ENCODE measurements at regions not wholly inside any gene's neighbourhood (a gene's known extent, or its start where the extent isn't known, plus 50 kb on each side); places are given as distances from the start of the nearest gene placed in this dataset.
A peak's percentile ranks its signal among the peaks of the same experiment; 100 is the strongest.

DNA sequence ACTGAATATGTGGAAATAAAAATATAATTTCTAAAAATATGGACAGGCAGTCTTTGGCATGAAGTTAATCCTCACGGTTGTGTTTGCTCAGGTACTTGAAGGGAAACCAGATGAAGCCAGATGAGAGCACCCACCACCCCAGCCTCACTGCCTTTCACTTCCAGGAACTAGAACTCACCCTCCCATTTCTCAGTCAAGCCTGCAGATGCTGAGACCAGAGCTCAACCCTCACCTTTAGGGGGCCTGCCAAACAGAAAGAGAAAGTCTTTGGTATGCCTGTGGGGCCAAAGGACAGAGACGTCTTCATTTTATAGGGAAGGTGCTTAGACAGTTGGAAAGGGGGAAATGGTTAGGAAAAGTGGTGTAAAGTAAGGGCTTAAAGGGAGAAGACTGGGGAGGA lies 252.8 kb upstream of the PLET1 start:
- DNase-seq (ENCODE audit: low read depth in 2 of 2) = no peak

- no peak for DNase-seq (ENCODE audit: low read depth in 2 of 2)
Measured at GRCh38 chr11:112514011-112514740, 253.5 kb upstream of the PLET1 start.

DNA sequence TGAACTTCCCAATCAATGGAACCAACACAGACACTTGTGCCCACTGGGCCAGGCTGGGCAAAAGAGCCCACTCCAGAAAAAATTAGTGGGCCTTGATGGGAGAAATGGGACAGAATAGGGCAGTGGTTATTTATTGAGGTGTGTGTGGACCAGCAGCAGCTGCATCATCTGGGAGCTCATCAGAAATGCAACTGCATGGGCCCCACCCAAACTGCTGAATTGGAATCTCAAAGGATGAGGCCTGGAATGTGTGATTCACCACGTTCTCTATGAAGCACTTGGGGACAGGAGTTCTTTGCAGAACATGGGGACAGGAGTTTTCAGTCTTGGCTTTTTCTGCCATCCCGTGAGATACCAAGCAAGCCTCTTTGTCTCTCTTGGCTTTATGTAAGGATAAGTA lies 255.6 kb upstream of the PLET1 start:
- DNase-seq (ENCODE audit: low read depth in 2 of 2) = no peak

- no peak for DNase-seq (ENCODE audit: low read depth in 2 of 2)
Measured at GRCh38 chr11:112516755-112517154, 256.1 kb upstream of the PLET1 start.

- DNase-seq (ENCODE audit: low read depth in 2 of 2) = no peak
Measured at GRCh38 chr11:112518371-112518770, 257.7 kb upstream of the PLET1 start.

- DNase-seq (ENCODE audit: low read depth in 2 of 2) = no peak
Measured at GRCh38 chr11:112519751-112520150, 259.1 kb upstream of the PLET1 start.

DNA sequence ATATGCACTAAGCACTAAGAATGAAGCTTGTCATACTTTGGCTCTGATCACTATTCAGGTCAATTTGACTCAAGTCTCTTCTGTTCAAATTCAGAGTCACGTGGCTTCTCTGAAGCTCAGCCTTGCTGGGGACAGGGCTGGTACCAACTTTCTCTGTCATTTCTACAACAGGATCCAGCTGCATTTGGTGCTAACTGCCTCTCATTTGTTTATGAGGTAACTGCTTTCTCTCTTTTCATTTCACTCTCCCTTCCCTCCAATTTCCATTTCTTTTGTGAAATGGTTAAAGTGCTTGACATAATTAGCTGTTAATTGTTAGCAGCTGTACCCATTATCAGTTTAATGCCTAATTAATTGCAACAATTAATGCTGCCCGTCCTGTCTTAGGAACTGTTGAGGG lies 259.7 kb upstream of the PLET1 start:
- DNase-seq (ENCODE audit: low read depth in 2 of 2) = no peak

DNA sequence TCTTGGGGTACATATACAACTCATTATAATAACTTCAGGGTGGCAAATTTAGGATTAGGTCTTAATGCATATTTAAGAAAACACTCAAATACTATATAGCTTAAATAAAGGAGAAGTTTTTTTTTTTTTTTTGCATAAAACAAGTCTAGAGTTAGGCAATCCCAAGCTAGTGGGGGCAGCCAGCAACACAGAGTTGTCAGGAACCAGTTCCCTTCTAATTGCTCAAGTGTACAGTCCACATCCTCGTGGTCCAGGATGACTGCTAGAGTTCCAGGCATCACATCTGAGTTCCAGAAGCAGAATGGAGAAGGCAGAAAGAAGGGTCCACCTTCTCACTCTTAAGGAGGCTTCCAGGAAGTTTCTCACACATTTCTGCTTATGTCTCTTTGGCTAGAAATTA lies 261.9 kb upstream of the PLET1 start:
- DNase-seq (ENCODE audit: low read depth in 2 of 2) = no peak

GRCh38 chr11:112523031-112523430 lies 262.4 kb upstream of the PLET1 start:
- no peak for DNase-seq (ENCODE audit: low read depth in 2 of 2)

DNA sequence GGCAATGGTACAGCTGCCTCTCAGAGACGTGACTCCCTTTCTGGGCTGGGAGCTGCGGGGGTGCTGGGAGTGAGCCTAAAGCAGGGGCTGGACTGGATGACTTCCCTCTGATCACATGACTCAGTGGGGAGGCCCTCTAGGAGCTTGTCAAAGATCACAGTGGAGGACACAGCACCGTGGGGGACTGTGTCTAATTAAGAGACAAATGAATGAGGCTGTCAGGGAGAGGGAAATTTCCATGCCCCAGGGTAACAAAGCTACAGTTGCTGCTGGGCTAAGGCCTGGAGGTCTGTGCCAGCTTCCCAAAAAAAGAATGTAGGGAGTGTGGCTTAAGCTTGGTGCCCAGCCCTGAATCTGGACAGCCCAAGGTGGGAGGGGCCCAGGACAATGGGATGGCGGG lies 262.8 kb upstream of the PLET1 start:
- DNase-seq (ENCODE audit: low read depth in 2 of 2) = no peak

GRCh38 chr11:112523951-112524350 lies 263.3 kb upstream of the PLET1 start:
- no peak for DNase-seq (ENCODE audit: low read depth in 2 of 2)

DNA sequence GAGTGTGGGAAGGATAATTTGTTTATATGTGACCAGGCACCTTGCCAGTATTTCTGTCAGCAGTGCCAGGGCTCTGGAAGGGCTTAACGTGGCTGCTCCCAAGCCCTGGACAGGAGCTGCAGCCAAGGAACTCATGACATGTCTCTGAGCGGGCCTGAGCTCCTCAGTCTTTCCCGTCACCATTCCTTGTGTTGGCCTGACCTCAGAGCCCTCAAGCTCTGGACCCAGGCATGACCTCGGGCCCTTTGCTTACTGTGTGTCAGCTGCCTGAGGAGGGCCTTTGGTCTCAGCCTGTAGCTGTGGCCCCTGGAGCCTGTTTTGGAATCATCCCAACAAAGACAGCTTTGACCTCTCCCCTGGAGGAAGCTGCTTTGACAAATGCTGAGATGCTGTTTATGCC lies 264.1 kb upstream of the PLET1 start:
- no peak for DNase-seq (ENCODE audit: low read depth in 2 of 2)

DNA sequence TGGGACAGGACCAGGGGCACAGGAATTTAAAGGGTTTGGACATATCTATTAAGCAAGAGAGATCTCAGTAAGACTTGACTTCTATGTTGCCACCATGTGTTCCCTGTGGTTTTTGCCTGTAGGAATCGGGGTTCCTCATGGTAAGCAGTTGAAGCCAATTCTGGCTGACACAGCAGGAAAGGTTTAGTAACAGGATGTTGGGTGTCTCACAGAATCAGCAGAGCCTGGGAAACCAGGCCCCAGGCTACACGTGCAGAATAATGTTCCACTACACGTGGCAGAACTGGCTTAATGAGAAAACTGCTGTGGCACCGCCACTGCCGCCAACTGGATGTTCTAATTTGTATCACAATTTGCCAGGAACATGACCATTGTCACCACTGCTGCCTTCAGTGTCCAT lies 264.6 kb upstream of the PLET1 start:
- DNase-seq (ENCODE audit: low read depth in 2 of 2) = peak in 1 of 2 experiments; percentile 16

DNA sequence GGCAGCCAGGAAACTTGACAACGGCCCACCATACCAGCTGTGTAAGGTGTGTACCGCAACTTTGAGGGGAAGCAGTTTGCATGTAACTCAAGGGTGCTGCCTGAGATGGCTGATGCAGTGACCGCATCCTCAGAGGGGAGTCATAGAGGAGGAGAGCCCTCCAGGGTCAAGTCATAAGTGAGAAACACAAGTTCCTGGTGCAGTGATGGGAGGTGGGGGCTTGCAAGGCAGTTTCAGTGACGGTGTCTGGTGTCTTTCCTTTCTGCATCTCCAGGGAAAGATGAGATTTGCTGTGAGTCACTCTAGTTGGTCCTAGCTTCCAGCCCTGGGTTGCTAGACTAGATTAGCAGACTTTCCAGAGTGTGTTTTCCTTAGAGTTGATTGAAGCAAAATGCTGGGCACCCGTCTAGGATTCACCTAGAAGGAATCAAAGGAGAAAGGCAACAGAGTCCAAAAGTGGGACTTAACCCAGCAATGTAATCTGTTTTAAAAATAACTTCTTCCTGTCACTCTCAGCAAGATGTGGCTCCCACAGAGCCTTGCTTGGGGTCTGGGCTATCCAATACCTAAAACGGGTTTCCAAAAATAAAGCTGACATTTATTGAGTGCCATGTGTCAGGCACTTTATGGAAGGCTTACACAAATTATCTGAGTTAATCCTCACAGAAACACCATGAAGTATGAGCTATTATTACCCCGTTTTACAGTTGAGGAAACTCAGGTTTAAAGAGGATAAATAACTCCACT lies 265.4 kb upstream of the PLET1 start:
- DNase-seq (ENCODE audit: low read depth in 2 of 2) = no peak

- no peak for DNase-seq (ENCODE audit: low read depth in 2 of 2)
Measured at GRCh38 chr11:112526699-112527416, 266.2 kb upstream of the PLET1 start.

DNA sequence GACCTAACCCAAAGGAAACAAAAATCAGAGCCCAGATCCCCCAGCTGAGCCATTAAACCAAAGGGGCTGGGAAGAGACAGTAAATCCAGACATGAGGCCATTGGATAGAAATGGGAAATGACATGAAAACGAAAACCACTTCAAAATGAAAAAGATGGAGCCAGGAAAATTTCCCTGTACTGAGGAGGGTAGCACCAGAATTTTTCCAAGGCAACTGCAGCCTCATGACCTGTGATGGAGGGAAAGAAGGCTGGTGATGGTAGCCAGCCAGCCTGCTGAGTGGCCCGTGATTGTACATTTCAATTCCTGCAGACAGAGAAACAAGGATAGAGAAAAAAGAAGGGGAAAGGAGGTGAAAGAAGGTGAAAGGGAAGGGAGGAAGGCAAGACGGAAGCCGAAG lies 268.4 kb upstream of the PLET1 start:
- no peak for DNase-seq (ENCODE audit: low read depth in 2 of 2)

- DNase-seq (ENCODE audit: low read depth in 2 of 2) = no peak
Measured at GRCh38 chr11:112532506-112532905, 271.8 kb upstream of the PLET1 start.

DNA sequence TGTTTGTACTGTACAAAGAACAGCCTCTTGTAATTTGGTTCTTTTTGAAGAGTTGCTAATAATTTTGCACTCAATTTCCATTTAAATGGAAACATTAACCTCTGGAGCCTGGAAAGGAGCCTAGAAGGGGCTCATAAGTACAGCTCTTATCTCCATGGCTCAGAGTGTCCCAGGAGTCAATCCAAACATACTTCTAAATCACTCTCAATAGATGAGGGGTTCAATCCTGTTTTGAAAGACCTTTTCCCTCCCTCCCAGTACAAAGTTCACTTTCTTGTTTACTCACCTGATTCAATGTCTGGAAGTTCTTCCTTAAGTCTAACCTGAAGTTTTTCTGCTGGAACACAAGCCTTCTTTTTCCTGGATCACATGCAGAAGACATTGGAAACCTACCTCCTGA lies 273.0 kb upstream of the PLET1 start:
- DNase-seq (ENCODE audit: low read depth in 2 of 2) = no peak

GRCh38 chr11:112534208-112534607 lies 273.5 kb upstream of the PLET1 start:
- DNase-seq (ENCODE audit: low read depth in 2 of 2) = no peak

DNA sequence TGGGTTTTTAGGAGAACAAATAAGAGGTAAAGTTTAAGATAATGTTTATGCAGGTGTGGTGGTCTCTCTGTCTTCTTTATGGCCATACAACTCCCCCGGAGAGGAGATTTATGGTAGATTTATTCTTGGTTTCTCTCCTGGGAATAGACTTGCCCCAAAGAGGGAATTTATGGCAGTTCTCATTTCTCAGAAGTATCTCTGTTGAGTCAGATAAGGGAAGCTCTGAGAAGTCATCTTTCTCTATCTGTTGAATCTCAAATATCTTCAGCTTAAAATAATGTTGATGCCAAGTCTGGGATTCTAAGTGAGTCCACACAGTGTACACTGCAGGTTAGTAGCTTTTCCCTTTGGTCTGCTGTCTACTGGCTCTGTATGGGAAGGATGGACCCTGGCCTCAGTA lies 276.4 kb upstream of the PLET1 start:
- no peak for DNase-seq (ENCODE audit: low read depth in 2 of 2)

DNA sequence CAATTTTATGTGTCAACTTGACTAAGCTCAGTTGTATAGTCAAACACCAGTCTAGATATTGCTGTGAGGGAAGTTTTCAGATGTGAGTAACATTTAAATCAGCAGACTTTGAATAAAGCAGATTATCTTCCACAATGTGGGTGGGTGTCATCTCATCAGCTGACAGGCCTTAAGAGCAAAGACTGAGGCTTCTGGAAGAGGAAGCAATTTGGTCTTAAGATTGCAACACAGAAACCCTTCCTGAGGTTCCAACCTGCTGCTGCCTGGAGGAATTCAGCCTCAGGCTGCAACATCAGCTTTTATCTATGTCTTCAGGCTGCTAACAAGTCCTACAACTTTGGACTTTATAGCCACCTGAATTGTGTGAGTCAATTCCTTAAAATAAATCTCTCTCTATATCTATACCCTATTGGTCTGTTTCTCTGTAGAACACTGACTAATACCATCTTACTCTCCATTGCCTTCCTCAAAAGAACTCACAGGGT lies 277.2 kb upstream of the PLET1 start:
- DNase-seq (ENCODE audit: low read depth in 2 of 2) = no peak

DNA sequence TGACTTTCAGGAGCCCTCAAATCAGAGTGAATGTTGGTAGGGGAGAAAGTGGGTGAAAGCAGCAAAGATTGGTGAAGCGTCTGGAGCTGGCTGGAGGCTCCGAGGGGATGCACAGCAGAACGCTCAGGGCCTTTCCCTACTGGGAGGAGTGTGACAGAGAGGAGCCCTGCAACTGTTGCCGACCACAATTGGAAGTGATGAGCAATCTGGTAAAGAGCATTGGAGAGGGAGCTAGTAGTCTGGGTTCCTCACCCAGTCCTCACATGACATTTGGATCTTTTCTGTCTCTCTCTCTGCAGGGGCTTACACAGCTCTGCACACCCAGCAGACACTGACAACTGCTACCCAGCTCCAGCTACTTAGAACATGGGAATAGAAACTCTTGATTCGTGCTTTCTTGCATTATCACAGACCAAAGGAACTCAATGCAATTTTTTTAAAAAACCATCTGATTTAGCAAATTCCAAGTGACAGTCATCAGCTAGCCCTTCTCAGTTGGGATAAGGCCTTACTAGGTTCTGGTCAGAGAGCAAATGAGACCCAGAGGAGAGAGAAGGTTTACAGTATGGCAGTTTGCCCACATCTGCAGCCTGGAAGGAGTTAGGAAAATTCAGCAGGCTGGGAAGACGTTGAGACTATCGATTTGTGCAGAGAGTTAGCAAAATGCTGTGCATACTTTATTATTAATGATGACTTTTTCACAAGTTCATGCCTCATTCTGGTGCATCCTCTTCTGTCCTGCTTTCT lies 278.0 kb upstream of the PLET1 start:
- no peak for DNase-seq (ENCODE audit: low read depth in 2 of 2)
